ENCODE measurements at regions not wholly inside any gene's neighbourhood (a gene's known extent, or its start where the extent isn't known, plus 50 kb on each side); places are given as distances from the start of the nearest gene placed in this dataset.
"Not testable (repeated sequence)": the region's sequence is repeated elsewhere in the genome, so short reads cannot be mapped to it uniquely, and the experiment has no call there.

DNA sequence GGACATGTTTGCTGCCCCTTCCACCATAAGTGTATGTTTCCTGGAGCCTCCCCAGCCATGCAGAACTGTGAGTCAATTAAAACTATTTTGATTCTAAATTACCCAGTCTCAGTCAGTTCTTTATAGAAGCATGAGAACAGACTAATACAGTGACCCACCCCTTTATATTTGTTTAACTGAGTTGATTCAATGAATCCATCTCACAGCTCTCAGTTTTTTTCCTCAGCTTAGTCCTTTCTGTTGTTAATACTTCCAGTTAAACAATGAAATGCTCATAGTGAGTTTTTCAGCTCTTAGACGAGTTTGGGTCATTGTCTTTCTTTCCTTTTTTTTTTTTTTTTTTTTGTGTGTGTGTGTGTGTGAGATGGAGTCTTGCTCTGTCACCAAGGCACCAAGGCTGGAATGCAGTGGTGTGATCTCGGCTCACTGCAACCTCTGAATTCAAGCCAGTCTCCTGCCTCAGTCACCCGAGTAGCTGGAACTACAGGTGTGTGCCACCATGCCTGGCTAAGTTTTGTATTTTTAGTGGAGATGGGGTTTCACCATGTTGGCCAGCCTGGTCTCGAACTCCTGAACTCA lies 627.4 kb downstream of the SPATA31A7 start:
- DNase-seq, result not testable (repeated sequence)

DNA sequence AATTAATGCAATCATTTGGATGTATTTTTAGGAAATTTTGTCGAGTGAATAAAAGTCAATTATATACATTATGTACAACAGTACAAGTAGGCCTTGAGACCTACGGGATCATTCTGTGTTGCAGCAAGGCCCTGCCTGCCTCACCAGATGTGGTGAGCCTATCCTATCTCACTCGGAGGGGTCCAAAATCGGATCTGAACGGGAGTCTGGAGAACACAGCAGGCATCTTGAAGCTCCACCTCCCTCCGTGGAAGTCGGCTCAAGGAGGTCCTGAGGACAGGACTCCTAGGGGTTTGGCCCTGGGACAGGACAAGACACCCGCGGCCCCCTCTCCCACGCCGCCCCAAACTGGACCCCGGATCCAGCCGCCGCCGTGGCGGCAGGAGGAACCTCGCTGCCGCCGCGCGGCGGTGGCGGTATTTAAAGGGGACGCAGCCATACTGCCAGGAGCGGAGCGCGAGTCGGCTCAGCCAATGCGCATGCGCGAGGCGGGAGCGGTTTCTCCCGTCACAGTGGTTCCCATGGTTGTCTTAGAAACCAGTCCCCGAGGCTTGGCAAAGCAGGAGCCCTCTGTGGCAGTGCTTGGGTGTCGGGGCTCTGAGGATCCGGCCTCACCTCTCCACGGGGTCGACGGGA lies 663.9 kb downstream of the SPATA31A7 start:
- DNase-seq, result peak; percentile 94

DNA sequence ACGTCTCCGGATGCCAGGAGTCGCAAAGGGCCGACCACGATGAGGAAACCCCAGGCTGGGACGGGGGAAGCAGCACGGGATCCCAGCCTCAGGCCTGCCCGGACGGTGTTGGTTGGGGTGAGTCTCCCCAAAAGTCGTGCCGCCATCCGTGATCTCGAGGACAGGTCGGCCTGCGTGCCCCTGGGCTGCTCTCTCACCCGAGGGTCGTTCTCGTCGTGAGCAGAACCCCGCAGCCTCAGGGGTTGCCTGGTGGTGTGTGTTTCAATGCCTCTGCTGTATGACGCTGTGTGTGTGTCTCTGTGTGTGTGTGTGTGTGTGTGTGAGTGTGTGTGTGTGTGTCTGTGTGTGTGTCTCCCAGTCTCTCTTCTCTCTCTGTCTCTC lies 664.4 kb downstream of the SPATA31A7 start:
- peak; percentile 23 for DNase-seq

DNA sequence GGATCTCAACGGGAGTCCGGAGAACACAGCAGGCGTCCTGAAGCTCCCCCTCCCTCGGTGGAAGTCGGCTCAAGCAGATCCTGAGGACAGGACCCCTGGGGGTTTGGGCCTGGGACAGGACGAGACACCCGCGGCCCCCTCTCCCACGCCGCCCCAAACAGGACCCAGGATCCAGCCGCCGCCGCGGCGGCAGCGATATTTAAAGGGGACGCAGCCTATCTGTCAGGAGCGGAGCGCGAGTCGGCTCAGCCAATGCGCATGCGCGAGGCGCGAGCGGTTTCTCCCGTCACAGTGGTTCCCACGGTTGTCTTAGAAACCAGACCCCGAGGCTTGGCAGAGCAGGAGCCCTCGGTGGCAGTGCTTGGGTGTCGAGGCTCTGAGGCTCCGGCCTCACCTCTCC lies 666.4 kb downstream of the SPATA31A7 start:
- not testable (repeated sequence) for DNase-seq

DNA sequence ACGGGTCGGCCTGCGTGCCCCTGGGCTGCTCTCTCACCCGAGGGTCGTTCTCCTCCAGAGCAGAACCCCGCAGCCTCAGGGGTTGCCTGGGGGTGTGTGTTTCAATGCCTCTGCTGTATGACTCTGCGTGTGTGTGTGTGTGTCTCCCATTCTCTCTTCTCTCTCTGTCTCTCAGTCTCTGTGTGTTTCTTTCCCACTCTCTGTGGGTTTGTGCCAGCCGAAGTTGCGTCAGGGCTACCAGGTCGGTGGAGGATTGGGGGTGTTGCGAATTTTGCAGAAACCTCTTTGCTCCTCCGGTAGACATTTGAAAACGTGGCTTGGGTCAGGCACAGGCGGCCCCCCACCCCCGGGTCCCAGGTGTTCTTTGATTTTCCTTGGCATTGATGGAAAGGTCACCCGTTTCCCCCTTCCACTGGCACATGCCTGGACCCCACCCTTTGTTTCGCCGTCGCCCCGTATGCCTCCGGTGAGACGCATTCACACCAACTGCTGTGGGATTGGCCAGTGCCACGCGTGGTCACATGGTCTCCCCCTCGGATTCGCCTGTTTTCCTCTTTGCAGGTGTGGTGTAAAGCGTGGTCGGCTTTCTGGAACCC lies 667.1 kb downstream of the SPATA31A7 start:
- DNase-seq, result peak; percentile 23

DNA sequence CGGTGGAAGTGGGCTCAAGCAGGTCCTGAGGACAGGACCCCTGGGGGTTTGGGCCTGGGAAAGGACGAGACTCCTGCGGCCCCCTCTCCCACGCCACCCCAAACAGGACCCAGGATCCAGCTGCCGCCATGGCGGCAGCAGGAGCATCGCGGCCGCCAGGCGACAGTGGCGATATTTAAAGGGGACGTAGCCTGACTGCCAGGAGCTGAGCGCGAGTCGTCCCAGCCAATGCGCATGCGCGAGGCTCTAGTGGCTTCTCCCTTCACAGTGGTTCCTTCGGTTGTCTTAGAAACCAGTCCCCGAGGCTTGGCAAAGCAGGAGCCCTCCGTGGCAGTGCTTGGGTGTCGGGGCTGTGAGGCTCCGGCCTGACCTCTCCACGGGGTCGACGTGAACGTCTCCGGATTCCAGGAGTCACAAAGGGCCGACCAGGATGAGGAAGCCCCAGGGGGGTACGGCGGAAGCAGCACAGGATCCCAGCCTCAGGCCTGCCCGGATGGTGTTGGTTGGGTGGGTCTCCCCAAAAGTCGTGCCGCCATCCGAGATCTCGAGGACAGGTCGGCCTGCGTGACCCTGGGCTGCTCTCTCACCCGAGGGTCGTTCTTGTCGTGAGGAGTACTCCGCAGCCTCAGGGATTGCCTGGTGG lies 668.0 kb downstream of the SPATA31A7 start:
- DNase-seq, result not testable (repeated sequence)

DNA sequence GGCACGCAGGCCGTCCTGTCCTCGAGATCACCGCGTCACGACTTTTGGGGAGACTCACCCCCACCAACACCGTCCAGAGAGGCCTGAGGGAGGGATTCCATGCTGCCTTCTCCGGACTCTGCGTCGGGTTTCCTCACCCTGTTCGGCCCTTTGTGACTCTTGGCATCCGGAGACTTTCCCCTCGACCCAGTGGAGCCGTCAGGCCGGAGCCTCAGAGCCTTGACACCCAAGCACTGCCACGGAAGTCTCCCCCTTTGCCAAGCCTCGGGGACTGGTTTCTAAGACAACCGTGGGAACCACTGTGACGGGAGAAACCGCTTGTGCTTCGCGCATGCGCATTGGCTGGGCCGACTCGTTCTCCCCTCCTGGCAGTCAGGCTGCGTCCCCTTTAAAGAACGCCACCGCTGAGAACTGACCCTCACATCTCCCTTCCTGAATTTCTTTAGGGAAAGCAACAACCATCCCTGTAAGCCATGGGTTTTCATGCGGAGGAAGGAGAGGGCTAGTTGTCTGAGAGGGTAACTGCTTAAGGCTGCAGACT lies 672.7 kb downstream of the SPATA31A7 start:
- DNase-seq, result peak; percentile 74

DNA sequence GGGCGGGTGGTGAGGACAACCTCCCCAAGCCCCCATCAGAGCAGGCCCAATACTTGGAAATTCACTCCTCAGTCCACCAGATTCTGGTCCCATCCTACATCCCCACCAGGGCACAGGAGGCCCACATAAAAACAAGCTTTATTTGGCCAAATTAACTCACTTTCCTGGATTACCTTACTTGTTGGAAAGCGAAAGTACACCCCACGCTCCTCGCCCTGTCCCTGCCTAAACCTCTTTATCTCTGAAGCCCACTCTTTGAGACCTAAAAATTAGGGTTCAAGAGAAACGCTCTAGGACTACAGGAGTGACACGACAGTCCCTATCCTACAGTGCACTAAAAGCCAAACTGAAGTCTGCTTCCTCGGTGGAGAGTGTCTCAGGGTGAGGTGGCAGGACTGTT lies 674.6 kb downstream of the SPATA31A7 start:
- not testable (repeated sequence) for DNase-seq

DNA sequence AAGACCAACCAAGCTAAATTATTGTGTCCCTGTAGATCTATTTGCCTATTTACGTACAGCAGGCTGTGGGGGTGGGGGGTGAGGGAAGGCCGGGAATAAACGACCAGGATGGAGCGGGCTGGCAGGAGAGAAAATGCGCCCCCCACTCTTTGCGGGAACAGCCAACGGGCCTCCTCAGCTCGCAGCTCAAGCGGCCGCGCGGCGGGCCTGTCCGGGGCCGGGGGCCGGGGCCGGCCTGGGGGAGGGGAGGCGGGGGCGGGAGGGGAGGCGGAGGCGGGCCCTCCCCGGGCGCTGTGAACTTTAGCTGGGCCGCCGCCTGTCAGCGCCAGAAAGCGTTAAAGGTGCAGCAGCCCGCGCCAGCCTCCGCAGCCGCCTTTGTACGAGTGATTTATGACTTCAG lies 679.1 kb downstream of the SPATA31A7 start:
- not testable (repeated sequence) for DNase-seq

DNA sequence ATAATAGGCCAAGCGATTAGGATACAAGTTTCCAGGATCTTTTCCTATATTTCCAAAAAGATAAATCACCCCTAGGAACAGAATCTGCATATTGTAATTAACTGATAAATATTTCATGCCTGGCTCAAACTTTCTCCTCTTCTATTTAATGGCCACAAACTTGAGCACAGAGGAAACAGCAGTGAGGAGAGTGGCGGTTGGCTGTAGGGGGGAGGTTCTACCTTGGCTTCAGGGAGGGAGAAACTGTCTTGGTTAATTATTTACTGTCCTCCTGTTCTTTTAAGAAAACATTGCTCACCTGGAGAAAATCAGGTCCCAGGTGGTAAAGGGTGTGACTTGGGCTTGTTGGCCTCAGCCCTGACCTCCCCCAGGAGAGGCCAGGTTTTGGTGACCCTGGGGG lies 682.5 kb downstream of the SPATA31A7 start:
- not testable (repeated sequence) for DNase-seq
